Stomach (tissue), 8 donors: ENCODE measurements at regions not wholly inside any gene's neighbourhood (a gene's known extent, or its start where the extent isn't known, plus 50 kb on each side); places are given as distances from the start of the nearest gene placed in this dataset.

Source experiments
- DNase-seq, 2 donors: peaks; one replicate each; pipeline versions ENCODE4 v3.0.0 to v3.0.0-alpha.2; 2013 to 2019
- H3K27ac ChIP-seq, 5 donors: fragments of 200-600 bp in 4 of 5; sonication (generic) in 4 of 5; one replicate each; pipeline ENCODE4 v1.5.1; 2013 to 2019; ENCODE audit warnings: mild to moderate bottlenecking in 1 of 5, moderate library complexity in 1 of 5
- H3K27me3 ChIP-seq, 3 donors: fragments of 200-600 bp; sonication (generic); one replicate each; pipeline ENCODE4 v1.5.1; 2017 to 2019; ENCODE audit warnings: mixed run types in 1 of 3
- H3K36me3 ChIP-seq, 4 donors: fragments of 200-600 bp; sonication (generic); 1 replicate in 3 of 4; 2 replicates in 1 of 4; pipeline ENCODE4 v1.5.1; 2016 to 2019
- H3K4me1 ChIP-seq, 4 donors: fragments of 200-600 bp; sonication (generic); one replicate each; pipeline ENCODE4 v1.5.1; 2016 to 2019
- H3K4me3 ChIP-seq, 4 donors: fragments of 200-600 bp; sonication (generic) in 3 of 4; one replicate each; pipeline ENCODE4 v1.5.1; 2016 to 2019; ENCODE audit warnings: mild to moderate bottlenecking in 1 of 4
- H3K9me3 ChIP-seq, 4 donors: fragments of 200-600 bp; sonication (generic); one replicate each; pipeline ENCODE4 v1.5.1; 2016 to 2019
- CTCF ChIP-seq, 7 experiments: fragments of 450-650 bp in 4 of 7; fragments of 200-600 bp in 3 of 7; sonication (generic) in 3 of 7; IDR thresholded peaks; one replicate each; pipeline ENCODE4 v1.5.1; 2016 to 2019; ENCODE audit warnings: antibody characterized with exemption in 7 of 7, control low read depth in 2 of 7, mild to moderate bottlenecking in 1 of 7
- EP300 ChIP-seq: sonication (generic); formaldehyde crosslinking; IDR thresholded peaks from one replicate; pipeline ENCODE4 v1.6.1; 2017; ENCODE audit warnings: antibody characterized with exemption
- POLR2A ChIP-seq, 4 donors: fragments of 450-650 bp; IDR thresholded peaks; one replicate each; pipeline ENCODE4 v1.6.1; 2016; ENCODE audit warnings: antibody characterized with exemption in 4 of 4, control low read depth in 2 of 4, mild to moderate bottlenecking in 1 of 4, moderate library complexity in 1 of 4
- POLR2AphosphoS5 ChIP-seq, 3 donors: sonication (generic); formaldehyde crosslinking; IDR thresholded peaks; one replicate each; pipeline ENCODE4 v1.6.1; 2016; ENCODE audit warnings: antibody characterized with exemption in 3 of 3
- WGBS, 5 donors: extraction: QIAGEN DNeasy Blood & Tissue Kit in 3 of 5; methylation state at CpG; one replicate each; pipeline versions ENCODE4 v1.1.5 to v1.1.7; 2013 to 2018; 5-methylcytosine and 5-hydroxymethylcytosine counted together
- intact Hi-C: fragments of 100-400 bp; cut with DNase I; formaldehyde crosslinking; loops from one replicate; pipeline ENCODE4 v1.15.1; 2023; ENCODE audit warnings: low total_unique reads
- donor health status: healthy with polysubstance abuse.
- donor health status: Bipolar disorder and iron deficiency.
- donor health status: healthy.

GRCh38 chr3:110754212-110754916, 317.3 kb upstream of the NECTIN3 start:
- Histone ChIP-seq H3K36me3 (no peaks in the 10 kb centered on the region), H3K27ac (no peak overlapping the region), H3K4me3 (no peak overlapping the region), H3K27me3 (no peaks in the 10 kb centered on the region), H3K9me3 (no peaks in the 10 kb centered on the region), H3K4me1 (peaks cover 0 to 14% (median 6%) of the 10 kb centered on the region in 4 donors)
- TF ChIP-seq POLR2A (IDR thresholded peaks at IDR 0.05), result no peak
- no peak for TF ChIP-seq POLR2AphosphoS5 (IDR thresholded peaks at IDR 0.05)
- TF ChIP-seq EP300, result no peak
- TF ChIP-seq CTCF (IDR thresholded peaks at IDR 0.05), result no peak
- intact Hi-C loops, result no loop called here
- WGBS, 5 donors, result 33 to 70% (median 46%) methylated on average over 2 to 3 of the region's 3 CpGs
- peak in 1 of 2 donors; percentile 38 for DNase-seq

- TF ChIP-seq CTCF (IDR thresholded peaks at IDR 0.05) (no peak), POLR2AphosphoS5 (IDR thresholded peaks at IDR 0.05) (no peak), POLR2A (IDR thresholded peaks at IDR 0.05) (no peak), EP300 (no peak)
- DNase-seq, result no peak
- Histone ChIP-seq H3K4me1 (peaks cover 0 to 14% (median 6%) of the 10 kb centered on the region in 4 donors), H3K27ac (no peak overlapping the region), H3K9me3 (peaks cover 0 to 3% (median 0%) of the 10 kb centered on the region in 4 donors), H3K36me3 (no peaks in the 10 kb centered on the region), H3K27me3 (no peaks in the 10 kb centered on the region), H3K4me3 (no peak overlapping the region)
- intact Hi-C loops, result no loop called here
- WGBS, 5 donors, result 60 to 74% (median 63%) methylated on average over 7 of the region's 7 CpGs
Measured at GRCh38 chr3:110755345-110755744, 316.3 kb upstream of the NECTIN3 start.

- Histone ChIP-seq H3K4me1 (peaks cover 0 to 14% (median 6%) of the 10 kb centered on the region in 4 donors), H3K36me3 (no peaks in the 10 kb centered on the region), H3K4me3 (no peak overlapping the region), H3K9me3 (peaks cover 0 to 3% (median 0%) of the 10 kb centered on the region in 4 donors), H3K27ac (no peak overlapping the region), H3K27me3 (no peaks in the 10 kb centered on the region)
- DNase-seq, result no peak
- intact Hi-C loops, result no loop called here
- WGBS, 5 donors, result 81 to 95% (median 85%) methylated on average over 6 of the region's 6 CpGs
- TF ChIP-seq CTCF (IDR thresholded peaks at IDR 0.05), result no peak
- TF ChIP-seq POLR2AphosphoS5 (IDR thresholded peaks at IDR 0.05), result no peak
- no peak for TF ChIP-seq POLR2A (IDR thresholded peaks at IDR 0.05)
- TF ChIP-seq EP300, result no peak
Measured at GRCh38 chr3:110756705-110757104, 314.9 kb upstream of the NECTIN3 start.

GRCh38 chr3:110758208-110758607, 313.4 kb upstream of the NECTIN3 start:
- Histone ChIP-seq H3K4me1 (peaks cover 0 to 14% (median 8%) of the 10 kb centered on the region in 4 donors), H3K9me3 (peaks cover 0 to 3% (median 0%) of the 10 kb centered on the region in 4 donors), H3K4me3 (no peak overlapping the region), H3K27me3 (no peaks in the 10 kb centered on the region), H3K27ac (no peak overlapping the region), H3K36me3 (no peaks in the 10 kb centered on the region)
- TF ChIP-seq EP300, result no peak
- no peak for TF ChIP-seq CTCF (IDR thresholded peaks at IDR 0.05)
- no peak for TF ChIP-seq POLR2AphosphoS5 (IDR thresholded peaks at IDR 0.05)
- no peak for TF ChIP-seq POLR2A (IDR thresholded peaks at IDR 0.05)
- WGBS, 5 donors, result 78 to 87% (median 80%) methylated on average over 2 of the region's 2 CpGs
- DNase-seq, result no peak
- intact Hi-C loops, result no loop called here
